H1 (cell line): ENCODE measurements at regions not wholly inside any gene's neighbourhood (a gene's known extent, or its start where the extent isn't known, plus 50 kb on each side); places are given as distances from the start of the nearest gene placed in this dataset.

Experiments used
- CHD7 ChIP-seq: fragments of 300-600 bp; sonication (generic); IDR thresholded peaks from 2 replicates; pipeline ENCODE4 v1.7.1; 2012; ENCODE audit warnings: low read length, moderate library complexity, mild to moderate bottlenecking, inconsistent platforms; ENCODE audit not compliant: insufficient replicate concordance
- KDM4A ChIP-seq: IDR thresholded peaks from one replicate; pipeline ENCODE4 v1.7.1; 2012; ENCODE audit warnings: low read depth, mild to moderate bottlenecking, moderate library complexity, low read length, inconsistent platforms; ENCODE audit not compliant: severe bottlenecking

DNA sequence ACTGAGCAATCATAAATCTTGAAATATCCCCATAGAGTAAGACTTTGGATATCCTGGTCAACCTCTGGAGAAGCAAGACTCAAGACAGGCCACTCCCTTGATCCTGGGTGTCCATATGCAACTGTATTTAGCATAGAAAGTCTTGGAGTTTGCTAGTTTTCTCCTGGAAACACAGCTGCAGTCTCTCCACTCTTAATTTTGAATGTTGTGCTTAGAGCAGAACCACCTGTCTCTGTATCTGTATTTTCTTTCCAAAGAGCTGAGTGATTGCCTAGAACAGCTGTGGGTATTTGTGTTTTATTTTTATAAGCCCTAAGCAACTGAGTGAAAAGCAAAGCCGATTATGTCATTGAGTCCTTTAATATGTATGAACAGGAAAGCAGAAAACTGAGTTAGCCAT lies 64.1 kb upstream of the ADAM23 start (continued):
- no peak for TF ChIP-seq CHD7
- no peak for TF ChIP-seq KDM4A
